Stimulated activated CD4-positive, alpha-beta T cell treated with anti-CD3 and anti-CD28 coated beads, Interleukin-2, amount 100 ng/mL, for 48 hours (primary cell): ENCODE measurements at regions not wholly inside any gene's neighbourhood (a gene's known extent, or its start where the extent isn't known, plus 50 kb on each side); places are given as distances from the start of the nearest gene placed in this dataset.

Experiments used
- DNase-seq, 2 donors: peaks; one replicate each; pipeline ENCODE4 v3.0.0-alpha.2; 2020

DNA sequence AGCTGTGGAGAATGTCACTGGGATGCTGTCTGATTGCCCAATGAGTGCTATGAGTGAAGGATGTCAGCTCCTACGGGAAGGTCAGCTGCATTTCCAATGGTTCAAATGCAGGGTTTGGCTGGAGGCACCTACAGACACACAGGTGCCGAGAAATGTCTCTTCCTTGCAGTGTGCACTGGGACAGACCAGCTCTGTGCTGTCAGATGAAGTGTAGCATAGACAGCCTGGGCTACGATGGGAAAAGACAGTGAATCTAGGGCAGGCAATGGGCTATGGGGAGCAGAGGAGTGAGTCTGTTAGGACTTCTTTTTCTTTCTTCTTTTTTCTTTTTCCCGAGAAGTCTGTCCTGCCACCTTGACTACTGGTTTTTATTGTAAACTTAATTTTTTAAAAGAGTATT is 223.1 kb upstream of the EOMES start:
- DNase-seq = no peak

GRCh38 chr3:27960133-27960532 is 238.0 kb upstream of the EOMES start:
- DNase-seq = no peak

DNA sequence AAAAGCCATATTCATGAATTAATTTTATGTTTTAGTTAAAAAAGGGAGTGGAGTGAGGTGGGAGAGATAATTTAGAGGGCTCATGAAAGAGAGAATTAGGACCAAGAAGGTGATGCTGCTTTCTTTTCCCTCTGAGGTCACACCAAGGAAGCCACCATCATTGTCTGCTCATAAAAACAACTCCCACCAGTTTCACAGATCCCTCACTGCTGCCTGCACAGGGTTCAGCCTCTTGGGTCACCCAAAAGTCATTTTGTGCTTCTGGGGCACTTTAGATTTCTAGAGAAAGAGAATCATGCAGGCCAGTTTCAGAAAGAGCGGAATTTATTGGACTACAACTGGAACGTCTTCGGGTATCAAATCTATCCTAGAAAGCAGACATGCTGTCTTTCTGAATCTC is 241.4 kb upstream of the EOMES start:
- DNase-seq = no peak

GRCh38 chr3:27971600-27971999 is 249.5 kb upstream of the EOMES start:
- no peak for DNase-seq

- no peak for DNase-seq
Observed at GRCh38 chr3:27976933-27977332, 254.8 kb upstream of the EOMES start.

DNA sequence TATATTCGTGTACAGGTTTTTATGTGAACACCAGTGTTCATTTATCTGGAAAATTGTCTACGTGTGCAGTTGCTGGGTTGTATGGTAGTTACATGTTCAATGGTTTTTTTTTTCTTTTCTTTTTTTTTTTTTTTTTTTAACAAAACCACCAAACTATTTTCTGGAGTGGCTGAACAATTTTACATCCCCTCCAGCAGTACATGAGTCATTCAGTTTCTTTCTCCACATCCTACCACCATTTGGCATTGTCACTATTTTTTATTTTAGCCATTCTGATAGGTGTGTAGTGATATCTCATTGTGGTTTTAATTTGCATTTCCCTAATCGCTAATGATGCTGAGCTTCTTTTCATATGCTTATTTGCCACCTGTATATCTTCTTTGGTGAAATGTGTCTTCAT is 256.3 kb upstream of the EOMES start:
- no peak for DNase-seq

DNA sequence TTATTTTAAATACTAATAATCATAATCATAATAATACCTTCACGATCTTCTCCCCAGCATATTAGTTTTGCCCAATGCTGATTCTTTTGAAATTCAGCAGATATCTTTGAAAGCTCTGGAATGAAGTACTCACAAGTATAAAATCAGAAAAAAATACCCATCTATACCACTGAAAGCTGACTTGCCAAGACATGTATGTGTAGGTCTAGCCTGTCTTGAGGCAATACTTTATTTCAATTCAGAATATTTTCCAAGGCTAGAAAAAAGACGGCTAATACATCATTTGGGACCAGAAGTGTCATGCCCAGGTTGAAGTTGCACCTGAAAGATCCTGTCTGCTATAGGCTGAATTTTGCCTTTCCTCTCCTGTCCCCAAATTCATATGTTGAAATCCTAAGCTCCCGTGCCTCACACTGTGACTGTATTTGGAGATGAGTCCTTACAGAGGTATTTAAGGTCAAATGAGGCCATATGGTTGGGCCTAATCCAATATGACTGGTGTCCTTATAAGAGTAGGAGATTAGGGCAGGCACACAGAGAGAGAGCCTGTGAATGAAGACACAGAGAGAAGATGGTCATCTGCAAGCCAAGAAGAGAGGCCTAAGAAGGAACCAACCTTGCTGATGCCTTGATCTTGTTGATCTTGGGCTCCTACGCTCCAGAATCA is 255.9 kb upstream of the CMC1 start:
- DNase-seq = no peak

GRCh38 chr3:27986234-27986879 is 255.1 kb upstream of the CMC1 start:
- DNase-seq = no peak

GRCh38 chr3:27990324-27990723 is 251.1 kb upstream of the CMC1 start:
- no peak for DNase-seq

- DNase-seq = no peak
Observed at GRCh38 chr3:27990837-27991236, 250.6 kb upstream of the CMC1 start.

DNA sequence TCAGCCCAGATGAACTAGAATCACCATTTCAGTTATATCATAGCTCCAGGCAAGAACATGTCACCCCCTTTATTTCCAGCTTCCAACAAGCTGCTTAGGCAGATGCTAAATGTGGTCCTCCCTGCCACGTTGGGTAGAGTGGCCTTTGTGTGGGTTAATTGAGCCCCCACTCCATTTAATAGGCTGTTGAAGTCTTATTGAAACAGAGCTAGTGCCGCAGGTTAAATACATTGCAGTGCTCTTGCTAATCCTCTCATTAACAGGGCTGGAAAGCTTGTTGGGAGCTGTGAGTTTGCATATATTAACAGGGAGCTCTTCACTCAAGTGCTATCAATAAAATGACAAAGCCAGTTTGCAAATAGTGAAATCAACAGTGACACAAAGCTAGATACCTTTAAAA is 248.4 kb upstream of the CMC1 start:
- no peak for DNase-seq

DNA sequence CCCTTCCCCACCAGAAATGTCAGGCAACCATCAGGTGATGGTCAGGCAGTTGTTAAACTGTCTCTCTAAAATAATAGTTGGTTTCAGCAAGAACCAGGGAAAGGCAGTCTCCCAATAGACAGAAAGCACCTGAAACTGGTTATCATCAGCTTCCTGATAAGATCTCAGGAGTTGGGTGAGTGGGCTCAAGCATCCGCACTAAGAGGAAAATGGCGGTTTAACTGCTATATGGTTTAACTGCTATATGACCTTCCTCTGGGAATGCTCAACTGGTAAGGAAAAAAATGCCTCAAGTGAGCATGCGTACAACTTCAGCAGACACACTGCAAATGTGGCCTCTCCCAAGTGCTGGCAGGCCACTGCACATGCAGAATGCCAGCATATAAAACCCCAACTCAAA is 240.8 kb upstream of the CMC1 start:
- no peak for DNase-seq

- DNase-seq = no peak
Observed at GRCh38 chr3:28008235-28008634, 233.2 kb upstream of the CMC1 start.

GRCh38 chr3:28012830-28013229 is 228.6 kb upstream of the CMC1 start:
- DNase-seq = no peak

DNA sequence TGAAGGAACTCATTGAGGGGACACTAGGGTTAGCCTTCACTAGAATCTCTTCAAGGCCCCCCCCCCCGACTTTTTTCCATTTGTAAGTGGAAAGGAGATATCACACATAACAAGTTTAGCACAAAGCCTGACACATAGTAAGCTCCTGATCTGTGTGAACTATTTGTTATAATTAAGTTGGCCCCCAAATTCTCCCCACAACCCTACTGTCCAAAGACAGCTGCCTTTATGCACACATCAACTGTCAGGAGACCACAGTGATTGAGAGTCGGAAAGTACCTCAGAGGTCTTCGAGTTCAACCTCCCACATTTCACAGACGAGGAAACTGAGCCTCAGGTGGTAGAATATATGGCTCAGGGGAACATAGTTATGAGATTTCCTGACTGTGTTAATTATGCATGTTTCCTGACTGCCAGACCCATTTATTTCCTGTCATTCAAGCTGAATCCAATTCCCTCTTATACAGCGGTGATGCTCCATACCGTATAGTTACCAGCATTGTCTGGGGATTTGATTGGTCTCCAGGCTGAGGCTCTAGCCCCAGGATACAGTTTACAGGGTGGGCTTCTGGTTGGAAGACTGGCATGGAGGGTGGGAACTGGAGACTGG is 227.4 kb upstream of the CMC1 start:
- no peak for DNase-seq

DNA sequence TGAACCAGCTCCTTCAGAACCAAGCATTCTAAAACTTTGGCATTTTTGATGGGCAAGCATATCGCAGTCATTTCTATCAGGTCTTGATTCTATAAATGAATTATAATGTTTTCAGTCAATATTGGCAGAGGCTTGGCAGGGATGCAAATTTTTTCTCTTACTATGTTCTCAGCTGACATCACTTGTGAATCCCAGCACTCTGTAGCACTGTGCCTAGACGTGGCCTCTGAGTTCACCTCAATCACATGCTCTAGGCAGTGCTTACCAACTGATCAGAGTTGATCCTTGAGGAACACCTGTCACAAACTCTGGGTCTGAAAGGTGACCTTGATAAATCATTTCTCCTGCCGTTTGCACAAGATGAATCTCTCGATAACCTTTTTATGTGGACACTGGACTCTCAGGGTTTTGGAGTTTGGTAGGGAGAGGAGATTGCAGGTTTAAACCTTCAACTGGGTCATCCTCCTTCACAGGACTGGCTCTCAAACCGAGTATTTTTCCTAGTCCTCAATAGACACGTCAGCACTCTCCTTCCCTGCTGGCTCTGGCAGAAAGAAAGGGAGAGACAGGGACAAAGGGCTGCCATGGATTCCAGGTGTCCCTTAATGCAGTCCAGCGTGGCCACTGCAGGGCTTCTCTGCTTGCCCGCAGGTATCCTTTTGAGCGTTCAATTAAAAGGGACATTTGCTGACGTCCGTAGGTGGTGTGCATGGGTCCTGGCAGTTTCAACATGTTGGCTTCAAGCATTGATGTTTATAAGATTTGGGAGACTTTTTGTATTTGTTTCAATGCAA is 222.3 kb upstream of the CMC1 start:
- no peak for DNase-seq

GRCh38 chr3:28019740-28020139 is 221.7 kb upstream of the CMC1 start:
- no peak for DNase-seq

DNA sequence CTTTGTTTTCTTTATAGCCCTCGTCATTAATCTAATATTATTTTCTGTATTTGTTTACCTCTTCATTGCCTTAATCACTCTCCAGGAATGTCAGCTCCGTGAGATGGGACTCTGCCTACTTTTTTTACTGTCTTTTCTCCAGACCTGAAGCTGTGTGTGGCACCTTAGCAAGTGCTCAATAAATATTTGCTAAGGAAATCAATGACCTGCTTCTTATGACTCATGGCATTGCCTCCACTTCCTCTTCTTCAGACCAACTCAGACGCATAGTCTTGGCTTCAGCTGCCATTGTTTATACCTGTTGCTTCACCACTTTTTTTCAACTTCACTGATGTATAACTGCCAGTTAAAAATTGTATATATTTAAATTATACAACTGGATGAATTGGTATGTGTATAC is 218.5 kb upstream of the CMC1 start:
- no peak for DNase-seq

DNA sequence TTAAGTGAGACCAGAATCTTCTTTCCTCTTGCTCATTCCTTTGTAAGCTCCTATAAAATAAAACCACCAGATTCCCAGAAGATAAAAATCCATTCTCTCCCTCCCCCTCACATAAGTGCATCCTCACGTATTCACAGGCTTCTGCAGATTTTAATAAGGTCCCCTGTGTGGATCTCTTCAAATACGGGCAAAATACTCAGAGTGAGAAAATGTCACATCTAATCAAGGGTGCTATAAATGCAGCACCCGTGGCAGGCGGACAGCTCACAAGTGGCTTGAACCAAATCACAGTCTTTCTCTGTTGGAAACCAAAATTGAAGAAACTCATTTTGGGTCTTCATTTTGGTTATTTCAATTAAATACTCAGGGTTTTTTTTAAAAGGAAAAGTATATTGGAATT is 212.9 kb upstream of the CMC1 start:
- DNase-seq = no peak

DNA sequence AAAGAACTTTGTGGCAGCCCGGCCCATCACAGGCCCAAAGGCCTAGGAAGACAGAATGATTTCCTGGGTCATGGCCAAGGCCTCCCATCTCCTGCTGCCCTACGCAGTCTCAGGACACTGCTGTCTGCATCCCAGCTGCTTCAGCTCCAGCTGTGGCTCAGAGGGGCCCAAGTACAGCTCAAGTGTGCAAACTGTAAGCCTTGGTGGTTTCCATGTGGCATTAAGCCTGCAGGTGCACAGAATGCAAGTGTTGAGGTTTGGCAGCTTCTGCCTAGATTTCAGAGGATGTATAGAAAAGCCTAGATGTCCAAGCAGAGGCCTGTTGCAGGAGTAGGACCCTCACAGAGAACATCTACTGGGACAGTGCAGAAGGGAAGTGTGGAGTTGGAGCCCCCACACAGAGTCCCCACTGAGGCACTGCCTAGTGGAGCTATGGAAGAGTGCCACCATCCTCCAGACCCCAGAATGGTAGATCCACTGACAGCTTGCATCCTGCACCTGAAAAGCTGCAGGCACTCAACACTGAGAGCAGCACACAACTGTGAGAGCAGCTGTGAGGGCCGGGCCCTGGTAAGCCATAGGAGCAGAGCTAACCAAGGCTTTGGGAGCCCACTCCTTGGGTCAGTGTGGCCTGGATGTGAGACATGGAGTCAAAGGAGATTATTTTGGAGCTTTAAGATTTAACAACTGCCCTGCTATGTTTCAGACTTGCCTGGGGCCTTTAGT is 208.2 kb upstream of the CMC1 start:
- no peak for DNase-seq

DNA sequence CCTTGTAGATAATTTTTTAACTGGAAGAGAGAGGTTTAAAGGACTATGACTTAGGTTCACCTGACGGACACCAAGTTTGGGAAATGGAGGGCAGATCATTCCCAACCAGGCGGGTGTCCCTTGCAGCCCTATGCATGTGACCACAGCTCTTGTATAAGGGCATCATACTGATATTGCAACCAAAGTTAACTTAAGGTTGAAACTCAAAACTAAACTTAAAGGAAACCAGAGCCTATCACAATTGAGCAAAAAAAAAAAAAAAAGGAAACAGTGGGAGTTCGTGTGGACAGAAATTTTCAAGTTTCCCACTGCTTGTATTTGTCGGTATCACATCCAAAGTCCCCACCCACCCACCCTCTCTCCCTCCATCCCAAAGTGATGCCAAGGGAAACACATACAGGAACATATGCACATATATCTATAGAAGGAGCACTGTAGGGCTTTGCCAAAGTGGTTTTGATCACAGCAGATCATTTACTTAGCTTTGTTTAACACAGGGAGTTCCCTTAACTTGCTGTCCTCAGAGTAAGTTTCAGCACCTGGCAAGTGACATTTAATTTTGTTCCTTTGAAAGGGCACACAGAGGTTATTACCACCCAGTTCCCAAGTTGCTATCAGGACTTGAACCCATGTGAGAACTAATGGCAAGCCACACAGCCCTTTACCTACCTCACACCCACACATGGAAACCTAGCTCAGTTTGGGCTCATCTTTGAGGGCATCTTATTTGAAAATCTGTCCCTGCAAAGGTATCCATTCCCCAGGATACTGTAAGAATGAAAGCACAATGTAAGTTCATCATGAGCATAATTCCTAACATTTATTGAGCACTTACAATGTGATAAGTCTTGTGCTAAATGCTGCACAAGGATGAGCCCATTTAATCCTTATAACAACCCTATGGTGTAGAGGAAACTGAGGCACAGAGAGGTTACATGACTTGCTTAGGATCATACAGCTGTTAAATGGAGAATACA is 204.5 kb upstream of the CMC1 start:
- no peak for DNase-seq

GRCh38 chr3:28039234-28039633 is 202.2 kb upstream of the CMC1 start:
- DNase-seq = no peak
